Liver (tissue), 8 donors: ENCODE measurements at regions not wholly inside any gene's neighbourhood (a gene's known extent, or its start where the extent isn't known, plus 50 kb on each side); places are given as distances from the start of the nearest gene placed in this dataset.

Experiments
- DNase-seq: peaks from one replicate; pipeline ENCODE4 v3.0.0-alpha.2; 2017; ENCODE audit warnings: low spot score
- H3K27ac ChIP-seq, 2 donors: one replicate each; pipeline ENCODE4 v1.7.0; 2013; ENCODE audit warnings: inconsistent platforms in 2 of 2, low read length in 2 of 2, control low read depth in 1 of 2, low read depth in 1 of 2, mild to moderate bottlenecking in 1 of 2
- H3K27me3 ChIP-seq, 4 donors: one replicate each; pipeline versions ENCODE4 v1.6.1 to v1.7.0; 2013; ENCODE audit warnings: low read length in 3 of 4, inconsistent platforms in 1 of 4, mild to moderate bottlenecking in 1 of 4, moderate library complexity in 1 of 4; ENCODE audit not compliant: control insufficient read depth in 4 of 4, insufficient read depth in 4 of 4
- H3K36me3 ChIP-seq, 4 donors: one replicate each; pipeline versions ENCODE4 v1.6.1 to v1.7.0; 2013; ENCODE audit warnings: low read length in 3 of 4, mild to moderate bottlenecking in 3 of 4, low read depth in 1 of 4, moderate library complexity in 1 of 4; ENCODE audit not compliant: control insufficient read depth in 4 of 4, insufficient read depth in 3 of 4
- H3K4me1 ChIP-seq, 4 donors: one replicate each; pipeline versions ENCODE4 v1.6.1 to v1.7.0; 2013; ENCODE audit warnings: low read length in 3 of 4, mild to moderate bottlenecking in 3 of 4, moderate library complexity in 1 of 4; ENCODE audit not compliant: control insufficient read depth in 4 of 4, insufficient read depth in 4 of 4
- H3K4me3 ChIP-seq, 3 donors: one replicate each; pipeline versions ENCODE4 v1.6.1 to v1.7.0; 2013; ENCODE audit warnings: low read length in 3 of 3, control low read depth in 1 of 3, low read depth in 1 of 3, mild to moderate bottlenecking in 1 of 3
- H3K9ac ChIP-seq, 2 donors: one replicate each; pipeline ENCODE4 v1.7.0; 2013; ENCODE audit warnings: low read length in 2 of 2, mild to moderate bottlenecking in 2 of 2, moderate library complexity in 2 of 2, control low read depth in 1 of 2, low read depth in 1 of 2
- H3K9me3 ChIP-seq, 4 donors: one replicate each; pipeline versions ENCODE4 v1.6.1 to v1.7.0; 2013; ENCODE audit warnings: low read length in 3 of 4; ENCODE audit not compliant: control insufficient read depth in 4 of 4
- ATF3 ChIP-seq: IDR thresholded peaks from 2 replicates; pipeline ENCODE4 v1.6.1; 2016; ENCODE audit warnings: antibody characterized with exemption
- CTCF ChIP-seq: fragments of 150-350 bp; IDR thresholded peaks from 2 replicates; pipeline ENCODE4 v1.5.1; 2017; ENCODE audit warnings: improper control_type of control experiment, low read depth, low read length; ENCODE audit not compliant: missing input control
- EGR1 ChIP-seq, 2 donors: IDR thresholded peaks; 2 replicates each; pipeline ENCODE4 v1.6.1; 2016 to 2018; ENCODE audit warnings: antibody characterized with exemption in 2 of 2, low read depth in 2 of 2
- FOXA1 ChIP-seq: IDR thresholded peaks from 2 replicates; pipeline ENCODE4 v1.6.1; 2016; ENCODE audit warnings: antibody characterized with exemption
- FOXA2 ChIP-seq: IDR thresholded peaks from 2 replicates; pipeline ENCODE4 v1.6.1; 2016; ENCODE audit warnings: antibody characterized with exemption
- GABPA ChIP-seq, 2 donors: IDR thresholded peaks in 1 of 2; conservative IDR thresholded peaks in 1 of 2; 2 replicates each; pipeline ENCODE4 v1.6.1; 2016; ENCODE audit warnings: antibody characterized with exemption in 2 of 2, mild to moderate bottlenecking in 1 of 2, moderate library complexity in 1 of 2
- HNF4A ChIP-seq, 2 donors: conservative IDR thresholded peaks; 2 replicates each; pipeline ENCODE4 v1.6.1; 2016; ENCODE audit warnings: antibody characterized with exemption in 2 of 2, mild to moderate bottlenecking in 2 of 2
- HNF4G ChIP-seq: IDR thresholded peaks from 2 replicates; pipeline ENCODE4 v1.6.1; 2016; ENCODE audit warnings: antibody characterized with exemption
- MAX ChIP-seq: IDR thresholded peaks from 2 replicates; pipeline ENCODE4 v1.6.1; 2016; ENCODE audit warnings: antibody characterized with exemption
- NR2F2 ChIP-seq: IDR thresholded peaks from 2 replicates; pipeline ENCODE4 v1.6.1; 2016; ENCODE audit warnings: antibody characterized with exemption
- RAD21 ChIP-seq, 2 donors: IDR thresholded peaks; 2 replicates each; pipeline ENCODE4 v1.6.1; 2016; ENCODE audit warnings: antibody characterized with exemption in 2 of 2, mild to moderate bottlenecking in 2 of 2
- RXRA ChIP-seq, 2 donors: IDR thresholded peaks; 2 replicates each; pipeline ENCODE4 v1.6.1; 2017 to 2018; ENCODE audit warnings: antibody characterized with exemption in 2 of 2, mild to moderate bottlenecking in 1 of 2
- SP1 ChIP-seq: IDR thresholded peaks from 2 replicates; pipeline ENCODE4 v1.6.1; 2018; ENCODE audit warnings: antibody characterized with exemption, mild to moderate bottlenecking
- TAF1 ChIP-seq: conservative IDR thresholded peaks from 2 replicates; pipeline ENCODE4 v1.6.1; 2016; ENCODE audit warnings: antibody characterized with exemption, mild to moderate bottlenecking
- YY1 ChIP-seq: IDR thresholded peaks from 2 replicates; pipeline ENCODE4 v1.6.1; 2016; ENCODE audit warnings: antibody characterized with exemption, mild to moderate bottlenecking
- WGBS: extraction: QIAGEN DNeasy Blood & Tissue Kit; methylation state at CpG from one replicate; pipeline ENCODE4 v1.1.7; 2013; 5-methylcytosine and 5-hydroxymethylcytosine counted together
- TF ChIP-seq, protein P1 (sequence below): IDR thresholded peaks from 2 replicates; pipeline ENCODE4 v1.6.1; 2016; ENCODE audit warnings: antibody characterized with exemption
- TF ChIP-seq, protein P2 (sequence below): IDR thresholded peaks from 2 replicates; pipeline ENCODE4 v1.6.1; 2016; ENCODE audit warnings: antibody characterized with exemption, mild to moderate bottlenecking
- donor health status: healthy.
- donor health status: healthy.
- donor health status: healthy.
- donor health status: healthy.
- donor health status: healthy.

GRCh38 chr6:155549028-155549798 is 93.6 kb upstream of the NOX3 start:
- Histone ChIP-seq H3K4me1 (no peaks in the 10 kb centered on the region), H3K4me3 (no peak overlapping the region), H3K27ac (no peak overlapping the region), H3K9me3 (peaks cover 0 to 2% (median 0%) of the 10 kb centered on the region in 4 donors), H3K27me3 (no peaks in the 10 kb centered on the region), H3K9ac (no peak overlapping the region), H3K36me3 (no peaks in the 10 kb centered on the region)
- DNase-seq = no peak
- no peak for TF ChIP-seq TAF1
- TF ChIP-seq, protein P1, sequence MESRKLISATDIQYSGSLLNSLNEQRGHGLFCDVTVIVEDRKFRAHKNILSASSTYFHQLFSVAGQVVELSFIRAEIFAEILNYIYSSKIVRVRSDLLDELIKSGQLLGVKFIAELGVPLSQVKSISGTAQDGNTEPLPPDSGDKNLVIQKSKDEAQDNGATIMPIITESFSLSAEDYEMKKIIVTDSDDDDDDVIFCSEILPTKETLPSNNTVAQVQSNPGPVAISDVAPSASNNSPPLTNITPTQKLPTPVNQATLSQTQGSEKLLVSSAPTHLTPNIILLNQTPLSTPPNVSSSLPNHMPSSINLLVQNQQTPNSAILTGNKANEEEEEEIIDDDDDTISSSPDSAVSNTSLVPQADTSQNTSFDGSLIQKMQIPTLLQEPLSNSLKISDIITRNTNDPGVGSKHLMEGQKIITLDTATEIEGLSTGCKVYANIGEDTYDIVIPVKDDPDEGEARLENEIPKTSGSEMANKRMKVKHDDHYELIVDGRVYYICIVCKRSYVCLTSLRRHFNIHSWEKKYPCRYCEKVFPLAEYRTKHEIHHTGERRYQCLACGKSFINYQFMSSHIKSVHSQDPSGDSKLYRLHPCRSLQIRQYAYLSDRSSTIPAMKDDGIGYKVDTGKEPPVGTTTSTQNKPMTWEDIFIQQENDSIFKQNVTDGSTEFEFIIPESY = no peak
- TF ChIP-seq CTCF = no peak
- no peak for TF ChIP-seq FOXA2
- no peak for TF ChIP-seq RAD21 (IDR thresholded peaks at IDR 0.05)
- TF ChIP-seq SP1 = no peak
- no peak for TF ChIP-seq RXRA (IDR thresholded peaks at IDR 0.05)
- TF ChIP-seq NR2F2 = no peak
- no peak for TF ChIP-seq HNF4G
- TF ChIP-seq, protein P2, sequence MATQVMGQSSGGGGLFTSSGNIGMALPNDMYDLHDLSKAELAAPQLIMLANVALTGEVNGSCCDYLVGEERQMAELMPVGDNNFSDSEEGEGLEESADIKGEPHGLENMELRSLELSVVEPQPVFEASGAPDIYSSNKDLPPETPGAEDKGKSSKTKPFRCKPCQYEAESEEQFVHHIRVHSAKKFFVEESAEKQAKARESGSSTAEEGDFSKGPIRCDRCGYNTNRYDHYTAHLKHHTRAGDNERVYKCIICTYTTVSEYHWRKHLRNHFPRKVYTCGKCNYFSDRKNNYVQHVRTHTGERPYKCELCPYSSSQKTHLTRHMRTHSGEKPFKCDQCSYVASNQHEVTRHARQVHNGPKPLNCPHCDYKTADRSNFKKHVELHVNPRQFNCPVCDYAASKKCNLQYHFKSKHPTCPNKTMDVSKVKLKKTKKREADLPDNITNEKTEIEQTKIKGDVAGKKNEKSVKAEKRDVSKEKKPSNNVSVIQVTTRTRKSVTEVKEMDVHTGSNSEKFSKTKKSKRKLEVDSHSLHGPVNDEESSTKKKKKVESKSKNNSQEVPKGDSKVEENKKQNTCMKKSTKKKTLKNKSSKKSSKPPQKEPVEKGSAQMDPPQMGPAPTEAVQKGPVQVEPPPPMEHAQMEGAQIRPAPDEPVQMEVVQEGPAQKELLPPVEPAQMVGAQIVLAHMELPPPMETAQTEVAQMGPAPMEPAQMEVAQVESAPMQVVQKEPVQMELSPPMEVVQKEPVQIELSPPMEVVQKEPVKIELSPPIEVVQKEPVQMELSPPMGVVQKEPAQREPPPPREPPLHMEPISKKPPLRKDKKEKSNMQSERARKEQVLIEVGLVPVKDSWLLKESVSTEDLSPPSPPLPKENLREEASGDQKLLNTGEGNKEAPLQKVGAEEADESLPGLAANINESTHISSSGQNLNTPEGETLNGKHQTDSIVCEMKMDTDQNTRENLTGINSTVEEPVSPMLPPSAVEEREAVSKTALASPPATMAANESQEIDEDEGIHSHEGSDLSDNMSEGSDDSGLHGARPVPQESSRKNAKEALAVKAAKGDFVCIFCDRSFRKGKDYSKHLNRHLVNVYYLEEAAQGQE = no peak
- TF ChIP-seq FOXA1 = no peak
- TF ChIP-seq YY1 = no peak
- no peak for TF ChIP-seq HNF4A (conservative IDR thresholded peaks at IDR 0.05)
- no peak for TF ChIP-seq GABPA (IDR thresholded peaks at IDR 0.05 in 1 of 2, conservative IDR thresholded peaks at IDR 0.05 in 1 of 2)
- TF ChIP-seq EGR1 (IDR thresholded peaks at IDR 0.05; ENCODE audit: low read depth in 2 of 2) = no peak
- no peak for TF ChIP-seq MAX
- TF ChIP-seq ATF3 = no peak
- 79% methylated on average over 9 of the region's 9 CpGs for WGBS
